ENCODE measurements at regions not wholly inside any gene's neighbourhood (a gene's known extent, or its start where the extent isn't known, plus 50 kb on each side); places are given as distances from the start of the nearest gene placed in this dataset.

DNA sequence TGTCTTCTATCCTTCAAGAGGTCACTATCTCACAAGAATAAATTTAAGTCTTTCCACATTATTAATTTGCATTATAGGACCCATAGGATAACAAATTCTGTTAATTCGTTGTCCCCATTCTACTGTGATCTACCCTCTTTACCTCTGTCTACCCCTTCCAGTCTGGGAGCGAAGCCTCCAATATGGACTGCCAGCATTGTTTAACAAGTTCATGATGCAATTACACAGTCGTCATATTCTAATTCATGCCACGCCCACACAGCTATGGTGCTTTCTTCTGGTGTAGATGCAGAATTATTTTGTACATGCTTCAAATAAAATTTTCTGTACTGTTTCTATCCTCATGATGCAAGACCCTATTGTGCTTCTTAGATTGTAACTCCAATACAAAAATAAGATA lies 178.3 kb upstream of the PALMD start:
- TF ChIP-seq FOXP2 (optimal IDR thresholded peaks at IDR 0.05; ENCODE audit: borderline replicate concordance, extremely low read depth, extremely low read length, insufficient read depth) (no peak), TAF1 (IDR thresholded peaks at IDR 0.05; ENCODE audit: borderline replicate concordance, insufficient read depth, low read length) (no peak), POLR2AphosphoS5 (IDR thresholded peaks at IDR 0.05; ENCODE audit: low read depth, low read length) (no peak)
- TF ChIP-seq, protein P1, sequence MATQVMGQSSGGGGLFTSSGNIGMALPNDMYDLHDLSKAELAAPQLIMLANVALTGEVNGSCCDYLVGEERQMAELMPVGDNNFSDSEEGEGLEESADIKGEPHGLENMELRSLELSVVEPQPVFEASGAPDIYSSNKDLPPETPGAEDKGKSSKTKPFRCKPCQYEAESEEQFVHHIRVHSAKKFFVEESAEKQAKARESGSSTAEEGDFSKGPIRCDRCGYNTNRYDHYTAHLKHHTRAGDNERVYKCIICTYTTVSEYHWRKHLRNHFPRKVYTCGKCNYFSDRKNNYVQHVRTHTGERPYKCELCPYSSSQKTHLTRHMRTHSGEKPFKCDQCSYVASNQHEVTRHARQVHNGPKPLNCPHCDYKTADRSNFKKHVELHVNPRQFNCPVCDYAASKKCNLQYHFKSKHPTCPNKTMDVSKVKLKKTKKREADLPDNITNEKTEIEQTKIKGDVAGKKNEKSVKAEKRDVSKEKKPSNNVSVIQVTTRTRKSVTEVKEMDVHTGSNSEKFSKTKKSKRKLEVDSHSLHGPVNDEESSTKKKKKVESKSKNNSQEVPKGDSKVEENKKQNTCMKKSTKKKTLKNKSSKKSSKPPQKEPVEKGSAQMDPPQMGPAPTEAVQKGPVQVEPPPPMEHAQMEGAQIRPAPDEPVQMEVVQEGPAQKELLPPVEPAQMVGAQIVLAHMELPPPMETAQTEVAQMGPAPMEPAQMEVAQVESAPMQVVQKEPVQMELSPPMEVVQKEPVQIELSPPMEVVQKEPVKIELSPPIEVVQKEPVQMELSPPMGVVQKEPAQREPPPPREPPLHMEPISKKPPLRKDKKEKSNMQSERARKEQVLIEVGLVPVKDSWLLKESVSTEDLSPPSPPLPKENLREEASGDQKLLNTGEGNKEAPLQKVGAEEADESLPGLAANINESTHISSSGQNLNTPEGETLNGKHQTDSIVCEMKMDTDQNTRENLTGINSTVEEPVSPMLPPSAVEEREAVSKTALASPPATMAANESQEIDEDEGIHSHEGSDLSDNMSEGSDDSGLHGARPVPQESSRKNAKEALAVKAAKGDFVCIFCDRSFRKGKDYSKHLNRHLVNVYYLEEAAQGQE (IDR thresholded peaks at IDR 0.05; ENCODE audit: insufficient read depth in 1 of 2, low read depth in 2 of 2, low read length in 2 of 2) = no peak

DNA sequence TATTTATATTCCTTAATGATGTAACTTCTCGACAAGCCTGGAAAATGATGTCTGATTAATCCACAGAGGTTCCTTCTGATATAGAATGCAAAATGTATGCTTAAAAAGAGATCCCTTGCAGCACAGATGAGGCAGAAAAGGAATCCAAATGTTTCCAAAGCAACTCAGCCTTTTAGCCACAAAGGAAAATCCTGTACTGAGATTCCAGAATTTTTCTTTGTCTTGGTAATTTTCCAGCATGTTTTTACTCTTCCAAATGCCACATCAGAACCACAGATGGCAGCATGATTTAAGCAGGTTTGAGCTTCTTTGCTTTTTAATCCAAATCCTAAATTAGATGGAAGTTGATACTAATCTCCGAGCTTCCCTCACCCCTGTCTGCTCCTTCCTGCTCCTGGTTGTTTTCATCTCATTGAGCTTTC lies 176.4 kb upstream of the PALMD start:
- TF ChIP-seq FOXP2 (optimal IDR thresholded peaks at IDR 0.05; ENCODE audit: borderline replicate concordance, extremely low read depth, extremely low read length, insufficient read depth) (no peak), SIN3A (IDR thresholded peaks at IDR 0.05; ENCODE audit: borderline replicate concordance, insufficient read depth, low read length) (no peak), TAF1 (IDR thresholded peaks at IDR 0.05; ENCODE audit: borderline replicate concordance, insufficient read depth, low read length) (no peak), POLR2AphosphoS5 (IDR thresholded peaks at IDR 0.05; ENCODE audit: low read depth, low read length) (no peak)
- TF ChIP-seq, protein P1 (IDR thresholded peaks at IDR 0.05; ENCODE audit: insufficient read depth in 1 of 2, low read depth in 2 of 2, low read length in 2 of 2) = no peak

DNA sequence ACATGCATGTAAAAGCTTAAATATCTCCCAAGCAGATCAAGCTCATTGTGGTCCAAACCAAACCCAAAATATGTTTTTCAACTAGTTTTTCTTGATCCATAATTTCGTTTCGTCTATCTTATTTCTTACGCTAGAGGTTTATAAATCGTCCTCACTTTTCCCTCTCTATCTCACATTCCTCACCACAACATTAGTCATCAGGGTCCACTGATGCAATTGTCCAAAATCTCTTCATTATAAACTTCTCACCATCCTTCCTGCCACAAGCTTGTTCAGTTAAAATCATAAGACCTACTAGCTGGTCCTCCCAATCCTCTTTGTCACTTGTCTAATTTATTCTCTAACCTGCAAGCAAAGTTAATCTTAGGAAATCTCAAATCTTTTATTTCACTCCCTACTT lies 173.0 kb upstream of the PALMD start:
- TF ChIP-seq TAF1 (IDR thresholded peaks at IDR 0.05; ENCODE audit: borderline replicate concordance, insufficient read depth, low read length) (no peak), POLR2AphosphoS5 (IDR thresholded peaks at IDR 0.05; ENCODE audit: low read depth, low read length) (no peak), FOXP2 (optimal IDR thresholded peaks at IDR 0.05; ENCODE audit: borderline replicate concordance, extremely low read depth, extremely low read length, insufficient read depth) (no peak), SIN3A (IDR thresholded peaks at IDR 0.05; ENCODE audit: borderline replicate concordance, insufficient read depth, low read length) (no peak)
- TF ChIP-seq, protein P1 (IDR thresholded peaks at IDR 0.05; ENCODE audit: insufficient read depth in 1 of 2, low read depth in 2 of 2, low read length in 2 of 2) = no peak

DNA sequence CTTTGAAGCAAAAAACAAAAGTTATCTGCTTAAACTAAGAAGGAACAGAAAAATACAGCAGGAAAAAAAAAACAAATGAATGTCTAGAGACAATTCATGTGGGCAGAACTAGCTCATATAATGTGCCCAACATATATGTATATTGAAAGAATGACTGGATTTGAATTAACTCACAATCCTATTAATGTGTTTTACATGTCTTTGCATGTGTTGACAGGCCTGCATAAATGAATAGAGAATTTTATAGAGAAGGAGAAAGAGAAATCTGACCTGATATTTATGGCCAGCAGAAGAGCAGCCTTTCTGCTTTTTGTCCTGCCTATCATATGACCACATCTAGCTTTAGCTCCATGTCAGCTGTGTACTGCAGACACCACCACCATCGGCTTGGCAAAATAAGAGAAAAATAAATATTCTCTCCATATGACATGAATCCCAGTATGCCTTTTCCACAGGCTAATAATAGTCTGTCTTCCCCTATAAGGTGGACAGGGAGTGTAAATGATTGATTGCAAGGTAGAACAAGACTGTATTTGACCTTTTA lies 171.5 kb upstream of the PALMD start:
- TF ChIP-seq FOXP2 (optimal IDR thresholded peaks at IDR 0.05; ENCODE audit: borderline replicate concordance, extremely low read depth, extremely low read length, insufficient read depth) (no peak), TAF1 (IDR thresholded peaks at IDR 0.05; ENCODE audit: borderline replicate concordance, insufficient read depth, low read length) (no peak), POLR2AphosphoS5 (IDR thresholded peaks at IDR 0.05; ENCODE audit: low read depth, low read length) (no peak), SIN3A (IDR thresholded peaks at IDR 0.05; ENCODE audit: borderline replicate concordance, insufficient read depth, low read length) (no peak)
- TF ChIP-seq, protein P1 (IDR thresholded peaks at IDR 0.05; ENCODE audit: insufficient read depth in 1 of 2, low read depth in 2 of 2, low read length in 2 of 2) = no peak

DNA sequence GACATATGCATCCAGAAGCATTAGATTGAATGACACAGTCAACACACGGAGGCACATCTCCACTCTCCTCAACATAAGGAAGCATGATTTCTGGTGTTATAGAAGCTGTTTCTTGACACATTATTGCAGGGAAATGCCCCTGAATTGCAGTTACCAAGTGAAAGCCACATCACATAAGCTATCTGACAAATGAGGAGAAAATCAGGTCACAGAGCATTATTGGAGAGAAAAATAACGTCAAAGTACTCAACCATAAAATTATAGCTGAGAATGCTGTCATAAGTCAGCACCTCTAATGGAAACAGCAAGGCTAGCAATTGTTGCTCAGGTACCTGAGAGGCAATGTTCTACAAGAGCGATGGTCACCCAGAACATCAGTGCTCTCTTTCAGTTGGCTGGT lies 169.9 kb upstream of the PALMD start:
- TF ChIP-seq, protein P1 (IDR thresholded peaks at IDR 0.05; ENCODE audit: insufficient read depth in 1 of 2, low read depth in 2 of 2, low read length in 2 of 2) = no peak
- TF ChIP-seq TAF1 (IDR thresholded peaks at IDR 0.05; ENCODE audit: borderline replicate concordance, insufficient read depth, low read length) = no peak
- no peak for TF ChIP-seq FOXP2 (optimal IDR thresholded peaks at IDR 0.05; ENCODE audit: borderline replicate concordance, extremely low read depth, extremely low read length, insufficient read depth)
- TF ChIP-seq SIN3A (IDR thresholded peaks at IDR 0.05; ENCODE audit: borderline replicate concordance, insufficient read depth, low read length) = no peak
- TF ChIP-seq POLR2AphosphoS5 (IDR thresholded peaks at IDR 0.05; ENCODE audit: low read depth, low read length) = no peak
